Lung microvascular endothelial cell (primary cell): ENCODE measurements at regions not wholly inside any gene's neighbourhood (a gene's known extent, or its start where the extent isn't known, plus 50 kb on each side); places are given as distances from the start of the nearest gene placed in this dataset.
"Not testable (repeated sequence)": the region's sequence is repeated elsewhere in the genome, so short reads cannot be mapped to it uniquely, and the experiment has no call there.

ENCODE experiments used
- DNase-seq, 2 donors: peaks; one replicate each; pipeline versions ENCODE4 v3.0.0 to v3.0.0-alpha.2; 2010; ENCODE audit warnings: low read depth in 2 of 2

DNA sequence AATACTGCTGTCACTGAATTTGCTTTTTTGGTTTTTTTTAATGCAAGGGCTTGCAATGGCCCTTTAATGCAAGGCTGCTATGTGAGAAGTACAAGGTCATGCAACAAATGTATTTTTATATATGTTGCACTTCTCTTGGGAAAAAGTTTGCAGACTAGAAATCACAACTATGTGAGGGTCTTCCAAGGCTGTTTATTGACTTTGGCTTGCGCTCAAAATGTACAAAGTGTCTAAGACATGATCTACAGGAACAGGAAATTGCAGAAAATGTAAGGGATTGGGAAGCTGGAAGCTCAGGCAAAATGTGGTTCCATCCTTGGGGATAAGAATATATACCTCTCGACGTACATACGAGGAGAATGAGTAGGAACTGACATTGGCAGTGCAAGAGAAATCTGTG is 92.2 kb upstream of the F13A1 start:
- no peak for DNase-seq

DNA sequence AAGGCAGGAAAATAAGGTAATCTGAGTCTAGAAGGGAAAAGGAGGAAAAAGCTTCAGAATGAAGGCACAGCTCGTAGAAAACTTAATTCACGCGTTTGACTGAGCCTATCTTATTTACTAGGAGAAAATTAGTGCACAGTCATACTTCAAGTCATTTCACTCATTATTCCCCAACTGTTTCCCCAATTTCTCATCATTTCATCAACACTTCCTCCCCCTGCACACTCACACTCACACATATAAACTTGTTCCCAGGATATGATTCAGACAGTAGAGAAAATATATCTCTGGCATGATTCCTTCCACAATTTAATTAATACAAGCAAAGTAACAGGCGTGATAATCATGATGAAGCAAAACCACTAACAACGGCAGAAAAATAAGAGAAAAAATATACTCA is 94.5 kb upstream of the F13A1 start:
- DNase-seq: no peak

DNA sequence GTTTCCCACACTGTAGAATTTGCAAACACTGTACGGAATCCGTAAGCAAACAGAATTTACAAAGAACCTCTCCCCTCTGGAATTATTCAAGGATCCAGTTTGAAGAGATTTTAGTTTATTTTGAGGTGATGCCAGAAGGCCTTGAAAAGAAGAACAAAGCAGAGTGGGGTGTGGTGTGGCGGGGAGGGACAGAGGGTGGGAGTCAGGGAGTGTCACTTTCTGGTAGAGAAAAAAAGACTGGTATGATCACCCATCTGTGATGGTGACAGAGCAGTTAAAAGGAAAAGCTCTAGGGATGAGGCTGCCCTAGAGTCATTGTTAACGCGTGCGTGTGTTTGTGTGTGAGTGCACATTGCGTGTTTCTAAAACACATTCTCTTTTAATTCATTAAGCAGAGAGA is 97.0 kb upstream of the F13A1 start:
- DNase-seq: no peak

DNA sequence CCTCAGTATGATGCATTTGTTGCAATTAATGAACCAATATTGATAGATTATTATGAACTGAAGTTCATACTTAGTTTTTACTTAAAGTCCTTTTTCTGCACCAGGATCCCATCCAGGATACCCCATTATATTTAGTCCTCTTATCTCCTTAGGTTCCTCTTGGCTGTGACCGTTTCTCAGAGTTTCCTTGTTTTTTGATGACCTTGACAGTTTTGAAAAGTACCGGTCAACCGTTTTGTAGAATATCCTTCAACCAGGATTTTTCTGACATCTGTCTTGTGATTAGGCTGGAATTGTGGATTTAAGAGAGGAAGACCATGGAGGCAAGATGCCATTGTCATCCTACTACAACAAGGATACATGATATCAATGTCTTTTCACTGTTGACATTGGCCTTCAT is 98.0 kb upstream of the F13A1 start:
- DNase-seq: no peak

DNA sequence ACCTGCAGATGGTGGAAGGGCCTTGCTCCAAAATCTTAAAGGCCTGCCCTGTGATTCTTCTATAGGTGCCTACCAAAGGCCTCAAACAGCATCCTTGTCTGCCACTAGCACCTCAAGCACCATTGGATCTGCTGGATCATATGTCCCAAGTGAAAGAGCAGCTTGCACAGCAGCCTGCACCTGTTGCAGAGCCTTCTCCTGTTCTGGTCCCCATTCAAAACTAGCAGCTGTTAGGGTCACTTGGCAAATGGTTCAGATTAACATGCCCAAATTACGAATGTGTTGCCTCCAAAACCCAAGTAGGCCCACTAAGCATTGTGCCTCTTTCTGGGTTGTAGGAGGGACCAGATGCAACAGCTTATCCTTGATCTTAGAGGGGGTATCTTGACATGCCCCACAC is 99.6 kb upstream of the F13A1 start:
- no peak for DNase-seq

DNA sequence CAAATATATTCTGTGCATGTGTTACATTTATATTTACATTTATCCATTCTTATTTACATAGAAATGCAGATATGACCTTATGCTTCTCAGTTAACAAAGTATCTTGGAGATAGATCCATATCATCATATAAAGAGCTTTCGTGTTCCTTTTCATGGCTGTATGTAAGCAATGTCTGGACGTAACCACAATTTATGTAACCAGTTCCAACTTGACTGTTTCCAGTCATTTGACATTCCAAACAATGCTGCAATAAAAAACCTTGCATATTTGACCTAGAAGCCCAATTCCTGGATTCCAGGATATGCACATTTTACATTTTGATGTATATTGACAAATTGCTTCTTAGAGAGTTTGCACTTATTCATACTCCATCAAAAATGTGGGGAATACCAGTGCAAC is 113.7 kb upstream of the F13A1 start:
- DNase-seq: no peak

DNA sequence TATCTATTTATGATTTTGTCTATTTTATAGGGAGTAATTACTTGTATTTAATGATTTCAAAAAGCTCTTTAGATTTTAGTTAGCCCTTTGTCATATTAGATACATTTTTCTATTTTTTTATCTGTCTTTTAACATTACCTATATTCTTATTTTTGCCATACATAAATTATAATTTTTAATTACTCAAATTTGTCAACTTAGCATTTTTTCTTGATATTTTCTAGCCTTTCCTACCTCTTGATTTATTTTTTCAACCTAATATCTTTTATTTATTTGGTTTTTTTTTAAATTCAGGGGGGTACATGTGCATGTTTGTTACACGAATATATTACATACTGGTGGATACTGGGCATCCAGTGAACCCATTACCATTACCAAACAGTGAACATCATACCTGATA is 114.3 kb upstream of the F13A1 start:
- no peak for DNase-seq

DNA sequence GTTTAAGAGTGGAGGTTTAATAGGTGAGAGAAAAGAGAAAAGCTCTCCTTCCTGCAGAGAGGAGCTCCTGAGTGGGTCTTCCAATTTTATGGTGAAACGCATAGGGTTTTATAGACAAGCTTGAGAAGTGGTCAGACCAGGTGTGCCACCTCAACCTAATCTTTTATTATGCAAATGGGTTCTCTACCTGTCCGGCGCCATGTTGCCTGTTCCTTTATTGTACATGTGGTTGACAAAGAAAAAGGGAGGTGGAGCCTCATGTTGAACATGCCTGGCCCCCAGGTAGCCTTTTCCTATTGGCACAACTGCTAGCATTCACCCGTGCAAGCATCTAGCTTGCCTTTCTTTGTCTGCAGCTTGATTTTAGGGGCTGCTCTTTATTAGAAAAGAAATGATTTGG is 115.9 kb upstream of the F13A1 start:
- no peak for DNase-seq

DNA sequence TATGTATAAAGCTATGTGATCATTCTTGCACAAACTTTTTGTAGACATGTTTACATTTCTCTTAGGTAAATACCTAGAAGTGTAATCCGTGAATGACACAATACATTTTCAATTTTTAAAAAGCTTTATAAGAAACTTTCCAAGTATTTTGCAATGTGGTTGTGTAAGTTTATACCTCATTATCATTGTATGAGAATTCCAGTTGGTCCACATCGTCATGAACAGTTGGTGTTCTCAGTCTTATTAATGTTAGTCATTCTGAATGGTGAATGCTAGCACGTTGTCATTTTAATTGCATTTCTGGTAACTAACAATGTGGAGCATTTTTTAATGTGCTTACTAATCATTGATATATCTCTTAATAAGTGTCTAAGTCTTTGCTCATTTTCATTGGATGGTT is 116.5 kb upstream of the F13A1 start:
- DNase-seq: no peak

DNA sequence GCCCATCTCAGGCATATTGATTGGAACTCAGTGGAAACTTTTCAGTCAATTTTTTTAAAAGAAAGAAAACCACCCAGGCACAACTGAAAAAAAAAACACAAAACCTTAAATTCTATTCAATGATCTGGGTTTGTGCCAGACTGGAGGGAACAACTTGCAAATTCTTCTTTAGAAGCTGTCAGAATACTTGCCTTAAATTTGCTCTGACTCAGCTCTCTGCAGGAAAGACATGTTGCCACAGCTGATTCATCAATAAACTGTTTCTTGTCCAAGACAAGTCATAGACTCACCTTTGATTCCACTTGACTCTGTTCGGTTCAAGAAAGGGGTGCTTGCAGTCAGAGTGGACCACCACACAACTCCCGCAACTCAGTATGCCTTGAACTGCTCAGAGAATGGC is 117.8 kb upstream of the F13A1 start:
- no peak for DNase-seq

DNA sequence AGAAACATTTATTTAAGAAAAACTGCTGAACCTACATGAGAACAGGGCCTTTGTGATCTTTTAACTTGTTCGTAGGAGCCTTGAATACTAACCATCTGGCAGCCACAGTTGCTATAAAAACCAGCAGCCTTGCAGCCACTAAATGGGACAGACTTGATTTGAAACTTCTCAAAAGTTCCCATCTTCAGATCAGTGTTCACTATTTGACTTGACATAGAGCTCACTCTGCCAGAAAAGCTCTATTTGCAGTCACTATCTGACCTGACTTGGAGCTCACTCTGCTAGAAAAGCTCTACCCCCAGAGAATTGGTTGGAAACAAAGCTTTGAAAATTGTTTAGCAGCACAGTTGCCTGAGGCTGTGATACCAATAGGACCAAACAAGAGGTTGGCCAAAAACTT is 119.3 kb upstream of the F13A1 start:
- no peak for DNase-seq

DNA sequence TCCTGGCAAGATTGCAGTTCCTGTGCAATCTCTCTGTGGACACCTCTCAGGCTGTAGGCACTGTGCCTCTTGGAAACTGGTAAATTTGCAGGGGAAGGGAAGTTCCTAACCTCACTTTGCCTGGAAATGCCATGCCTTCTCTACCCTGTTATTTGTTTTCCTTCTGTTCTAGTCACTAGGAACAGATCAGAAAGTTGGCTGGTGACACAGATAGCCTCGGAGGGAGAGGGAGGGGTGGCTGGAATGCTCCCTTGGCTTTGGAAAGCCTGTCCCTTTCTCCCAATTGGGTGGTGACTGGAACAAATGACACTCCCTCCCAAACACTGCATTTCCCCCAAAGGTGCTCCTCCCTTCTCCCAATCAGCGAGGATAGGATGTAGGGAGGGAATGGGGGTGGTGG is 131.5 kb upstream of the F13A1 start:
- no peak for DNase-seq

DNA sequence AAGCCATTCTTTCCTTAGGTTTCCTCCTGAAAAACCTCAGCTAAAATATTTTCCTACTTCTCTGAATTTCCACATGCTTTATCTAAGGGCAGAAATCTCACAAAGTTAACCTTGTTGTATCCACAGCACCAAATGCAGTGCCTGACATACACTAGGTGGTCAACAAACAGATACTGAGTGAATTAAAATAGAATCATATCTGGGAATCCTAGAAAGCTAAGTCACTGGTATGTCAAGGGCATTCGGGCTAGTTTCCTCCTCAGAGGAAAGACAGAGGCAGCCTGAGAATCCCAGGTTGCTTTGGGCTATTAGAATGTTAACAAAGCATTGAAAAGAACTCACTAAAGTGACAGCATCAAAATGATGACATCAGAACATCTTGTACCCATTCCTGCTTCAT is 132.7 kb upstream of the F13A1 start:
- no peak for DNase-seq

DNA sequence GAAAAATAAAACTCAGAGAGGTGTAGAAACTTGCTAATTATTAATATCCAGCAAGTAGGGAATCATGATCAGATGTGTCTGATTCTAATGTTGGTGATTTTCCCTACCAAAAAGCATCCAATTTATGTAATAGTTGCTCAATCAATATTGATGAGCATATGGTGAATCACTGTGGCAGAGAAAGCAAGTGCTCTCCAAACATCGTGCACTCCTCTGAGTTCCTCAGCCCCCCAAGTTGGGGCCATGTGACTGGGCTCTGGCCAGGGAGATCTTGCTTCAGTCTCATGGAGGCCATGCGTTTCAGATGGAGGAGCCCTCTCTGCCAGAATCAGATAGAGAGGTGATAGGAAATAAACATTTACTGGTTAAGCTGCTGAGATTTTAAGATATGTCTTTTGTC is 133.2 kb upstream of the LY86 start:
- no peak for DNase-seq

DNA sequence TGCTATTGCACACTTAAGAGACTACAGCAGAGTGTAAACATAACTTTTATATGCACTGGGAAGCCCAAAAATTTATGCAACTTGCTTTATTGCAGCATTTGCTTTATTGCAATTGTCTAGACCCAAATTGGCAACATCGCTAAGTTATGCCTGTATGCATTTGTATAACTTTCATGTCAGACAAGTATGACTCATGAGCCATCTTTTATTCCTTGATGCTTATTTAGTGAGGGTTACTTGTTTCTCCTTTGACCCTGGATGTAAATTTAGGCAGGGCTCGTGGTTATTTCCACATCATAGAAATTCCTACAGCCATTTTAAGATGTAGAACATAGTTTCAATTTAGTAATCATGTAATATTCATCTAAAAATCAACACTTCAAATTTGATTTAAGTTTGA is 130.3 kb upstream of the LY86 start:
- DNase-seq: no peak

DNA sequence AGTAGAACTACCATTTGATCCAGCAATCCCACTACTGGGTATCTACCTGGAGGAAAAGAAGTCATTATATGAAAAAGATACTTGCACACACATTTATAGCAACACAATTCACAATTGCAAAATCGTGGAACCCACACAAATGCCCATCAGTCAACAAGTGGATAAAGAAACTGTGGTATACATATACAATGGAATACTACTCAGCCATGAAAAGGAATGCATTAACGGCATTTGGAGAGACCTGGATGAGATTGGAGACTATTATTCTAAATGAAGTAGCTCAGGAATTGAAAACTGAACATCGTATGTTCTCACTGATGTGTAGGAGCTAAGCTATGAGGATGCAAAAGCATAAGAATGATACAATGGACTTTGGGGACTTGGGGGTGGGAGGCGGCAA is 128.6 kb upstream of the LY86 start:
- DNase-seq: not testable (repeated sequence)

DNA sequence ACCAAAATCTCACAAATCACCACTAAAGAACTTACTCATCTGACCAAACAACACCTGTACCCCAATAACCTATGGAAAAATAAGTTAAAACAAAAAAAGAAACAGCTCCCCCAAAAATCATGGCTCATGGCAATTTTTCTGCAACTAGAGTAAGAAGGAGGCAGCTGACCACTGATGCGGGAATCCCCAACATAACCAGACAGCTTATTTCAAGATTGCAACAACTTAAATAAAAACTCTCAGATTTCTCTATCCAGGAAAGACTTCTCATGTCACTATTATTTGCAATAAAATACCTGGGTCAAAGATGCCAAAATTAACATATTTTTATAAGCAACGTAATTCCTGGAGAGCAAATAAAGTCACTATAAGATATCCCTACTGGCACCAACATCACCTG is 128.1 kb upstream of the LY86 start:
- no peak for DNase-seq

DNA sequence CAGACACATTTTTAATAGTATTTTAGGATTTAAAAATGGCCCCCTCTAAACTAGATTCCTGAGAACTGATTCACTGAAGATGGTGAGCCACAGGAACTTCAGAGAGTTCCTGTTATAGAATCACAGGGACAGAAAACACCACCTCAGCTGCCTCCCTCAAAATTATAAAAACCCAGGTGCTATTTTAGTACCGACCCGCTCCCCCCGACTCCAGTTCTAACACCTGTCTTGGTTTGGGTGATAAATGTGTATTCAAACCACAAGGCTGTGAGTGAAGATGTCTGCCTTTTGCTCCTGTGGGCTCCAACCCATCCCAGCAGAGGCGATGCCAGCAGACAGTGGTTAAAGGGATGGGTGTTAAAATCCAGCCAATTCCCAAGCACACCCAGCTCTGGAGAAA is 127.4 kb upstream of the LY86 start:
- no peak for DNase-seq

DNA sequence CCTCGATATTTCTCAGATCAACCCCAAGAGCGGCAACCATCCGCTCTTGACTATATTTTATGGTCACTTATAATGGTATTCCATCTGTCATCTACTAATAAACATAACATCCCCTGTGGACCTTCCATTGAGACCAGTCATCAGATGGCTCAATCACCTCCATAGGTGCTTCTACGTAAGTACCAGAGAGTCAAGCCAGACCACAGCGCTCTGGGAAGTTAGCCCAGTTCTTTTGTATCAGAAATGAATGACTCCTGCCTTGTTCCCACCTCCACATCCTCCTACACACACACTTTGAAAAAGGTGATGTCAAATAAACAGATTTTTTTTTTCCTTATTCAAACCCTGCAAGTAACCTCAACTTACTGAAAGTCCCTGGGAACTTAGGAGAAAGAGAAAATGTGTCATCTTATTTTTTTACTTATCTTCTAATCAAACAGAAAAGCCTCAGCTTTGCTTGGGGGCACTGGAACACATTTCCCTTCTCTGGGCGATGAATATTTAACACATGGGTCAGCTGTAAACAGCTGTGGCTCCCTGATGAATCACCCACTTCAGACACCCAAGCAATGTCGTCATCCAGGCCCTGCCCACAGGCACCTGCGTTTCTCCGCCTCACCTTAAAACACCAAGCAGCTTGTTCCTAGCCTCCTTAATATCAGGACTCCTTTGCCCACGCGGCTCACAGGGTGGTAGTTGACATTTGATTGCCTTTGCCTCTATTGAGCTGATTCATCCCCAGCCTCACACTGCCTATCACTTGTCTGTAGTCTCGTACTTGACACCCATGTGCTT is 121.4 kb upstream of the LY86 start:
- no peak for DNase-seq

DNA sequence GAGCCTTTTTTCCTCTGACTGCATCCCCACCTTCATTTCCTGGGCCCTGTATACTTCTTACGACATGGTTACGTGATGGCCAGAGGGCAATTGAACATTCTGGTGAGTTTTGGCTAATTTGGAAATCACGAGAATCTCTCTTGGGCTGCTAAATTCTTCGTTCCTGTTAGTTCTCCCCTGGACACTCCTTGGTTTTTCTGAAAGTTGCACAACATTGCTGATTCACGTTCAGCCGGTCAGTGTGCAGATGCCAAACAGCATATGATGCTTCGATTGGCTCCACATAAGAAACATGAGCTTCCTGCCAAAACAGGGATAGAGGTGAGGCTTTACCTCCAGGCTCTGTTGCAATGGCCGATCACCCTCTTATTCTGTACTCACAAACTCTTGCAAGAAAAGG is 119.4 kb upstream of the LY86 start:
- no peak for DNase-seq

DNA sequence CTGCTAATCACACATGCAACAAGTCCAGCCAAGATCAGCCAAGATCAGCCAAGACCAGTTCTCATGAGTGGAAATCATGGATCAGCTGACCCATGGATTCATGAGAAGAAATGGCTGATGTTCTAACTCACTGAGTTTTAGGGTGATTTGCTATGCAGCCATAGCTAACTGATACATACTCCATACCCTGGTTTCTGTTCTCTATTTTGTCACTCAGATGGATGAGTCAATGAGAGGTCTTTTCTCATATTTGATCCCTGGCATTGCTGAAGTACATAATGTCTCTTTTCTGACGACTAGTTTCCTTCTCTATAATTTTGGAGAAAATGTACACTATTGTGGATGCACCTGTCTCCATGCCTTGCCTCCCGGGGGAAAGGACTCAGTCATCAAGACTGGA is 118.4 kb upstream of the LY86 start:
- no peak for DNase-seq

DNA sequence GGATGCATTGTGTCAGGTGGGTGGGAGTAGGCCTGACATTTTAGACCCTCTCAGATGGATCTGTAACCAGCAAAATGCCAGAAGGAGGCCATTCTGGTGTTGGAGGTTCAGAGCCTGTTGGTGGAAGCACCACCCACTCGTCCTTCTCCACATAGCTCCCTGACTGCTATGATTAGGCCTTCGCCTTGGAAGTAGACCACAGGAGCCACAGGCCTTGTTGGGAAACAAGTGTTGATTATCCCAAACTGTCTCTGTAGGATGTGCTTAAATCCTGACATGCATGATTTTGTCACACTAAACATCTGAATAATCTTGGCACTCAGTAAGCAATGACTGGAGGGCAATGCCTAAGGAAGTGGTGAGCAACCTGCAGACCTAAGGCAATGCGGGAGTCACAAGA is 117.2 kb upstream of the LY86 start:
- no peak for DNase-seq

DNA sequence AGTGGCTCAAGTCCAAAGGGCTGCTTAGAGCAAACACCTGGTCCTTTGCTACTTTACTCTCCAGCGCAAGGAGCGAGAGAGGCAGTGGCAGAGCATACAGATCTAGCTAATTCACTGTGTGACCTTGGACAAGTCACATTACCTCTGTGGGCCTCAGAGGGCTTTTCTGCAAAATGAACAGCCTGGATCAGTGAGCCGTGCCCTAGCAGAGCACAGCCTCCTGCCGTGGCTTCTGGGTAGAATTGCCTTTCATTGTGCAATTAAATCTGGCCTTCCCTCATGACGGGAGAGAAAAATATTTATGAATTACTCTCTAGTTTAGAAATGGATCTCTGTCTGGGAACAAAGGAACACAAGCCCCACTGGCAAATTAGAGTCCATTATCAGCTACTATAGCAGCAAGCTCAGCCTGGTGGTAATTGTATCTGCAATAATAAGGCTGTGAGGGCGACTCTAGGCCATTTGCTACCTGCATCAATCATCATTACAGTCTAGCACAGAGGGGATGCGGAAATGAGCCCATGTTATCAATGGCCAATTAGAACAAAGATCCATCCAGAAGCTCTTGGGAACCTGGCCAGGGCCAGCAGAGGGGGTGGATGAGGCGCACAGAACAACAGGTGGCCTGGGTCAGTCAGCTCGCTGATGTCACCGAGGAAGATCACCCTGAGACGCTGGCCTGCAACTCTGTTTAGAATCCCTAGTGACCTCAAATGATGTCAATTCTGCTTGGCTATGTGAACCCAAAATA is 114.2 kb upstream of the LY86 start:
- no peak for DNase-seq
